ENCODE measurements at regions not wholly inside any gene's neighbourhood (a gene's known extent, or its start where the extent isn't known, plus 50 kb on each side); places are given as distances from the start of the nearest gene placed in this dataset.

GRCh38 chr2:239609607-239610310 is 208.9 kb upstream of the HDAC4 start:
- WGBS, 2 donors (ENCODE audit: low coverage in 1 of 2), result 87% methylated on average over 26 of the region's 26 CpGs; no CpG with 5 or more reads in 1 of the 2 donors
- peaks cover 5% of the 10 kb centered on the region for H3K27me3 ChIP-seq
- no peaks in the 10 kb centered on the region for H3K36me3 ChIP-seq
- H3K9me3 ChIP-seq, result no peaks in the 10 kb centered on the region
- no peak overlapping the region for H3K27ac ChIP-seq
- TF ChIP-seq POLR2A (IDR thresholded peaks at IDR 0.05) (no peak), CTCF (IDR thresholded peaks at IDR 0.05) (no peak), EP300 (IDR thresholded peaks at IDR 0.05; ENCODE audit: low read depth) (no peak), POLR2AphosphoS5 (IDR thresholded peaks at IDR 0.05) (no peak)
- no peak overlapping the region for H3K4me3 ChIP-seq
- DNase-seq, result no peak
- no peaks in the 10 kb centered on the region for H3K4me1 ChIP-seq
- intact Hi-C loops (cut with DNase I; ENCODE audit: low total_unique reads), result no loop called here
- in situ Hi-C loops (cut with MboI; ENCODE audit: low pct_ligation_motif_present in 1 of 4, low pct_unique_long_range_greater_than_20kb in 1 of 4, low sequenced_read_pairs in 3 of 4), result no loop called here

- no peak for TF ChIP-seq POLR2AphosphoS5 (IDR thresholded peaks at IDR 0.05)
- WGBS, 2 donors (ENCODE audit: low coverage in 1 of 2), result 81% methylated on average over 10 of the region's 11 CpGs; no CpG with 5 or more reads in 1 of the 2 donors
- H3K27ac ChIP-seq, result no peak overlapping the region
- no peaks in the 10 kb centered on the region for H3K36me3 ChIP-seq
- in situ Hi-C loops (cut with MboI; ENCODE audit: low pct_ligation_motif_present in 1 of 4, low pct_unique_long_range_greater_than_20kb in 1 of 4, low sequenced_read_pairs in 3 of 4), result no loop called here
- H3K4me3 ChIP-seq, result no peak overlapping the region
- no peaks in the 10 kb centered on the region for H3K9me3 ChIP-seq
- intact Hi-C loops (cut with DNase I; ENCODE audit: low total_unique reads), result no loop called here
- no peaks in the 10 kb centered on the region for H3K4me1 ChIP-seq
- H3K27me3 ChIP-seq, result peaks cover 5% of the 10 kb centered on the region
- DNase-seq, result no peak
Measured at GRCh38 chr2:239609162-239609561, 208.3 kb upstream of the HDAC4 start.

GRCh38 chr2:239608723-239609122 is 207.9 kb upstream of the HDAC4 start:
- DNase-seq, result no peak
- no peak for TF ChIP-seq POLR2AphosphoS5 (IDR thresholded peaks at IDR 0.05)
- no peak for TF ChIP-seq POLR2A (IDR thresholded peaks at IDR 0.05)
- TF ChIP-seq CTCF (IDR thresholded peaks at IDR 0.05), result no peak
- TF ChIP-seq EP300 (IDR thresholded peaks at IDR 0.05; ENCODE audit: low read depth), result no peak
- H3K27me3 ChIP-seq, result peaks cover 5% of the 10 kb centered on the region
- in situ Hi-C loops (cut with MboI; ENCODE audit: low pct_ligation_motif_present in 1 of 4, low pct_unique_long_range_greater_than_20kb in 1 of 4, low sequenced_read_pairs in 3 of 4), result no loop called here
- H3K36me3 ChIP-seq, result no peaks in the 10 kb centered on the region
- WGBS, 2 donors (ENCODE audit: low coverage in 1 of 2), result 87 to 100% methylated on average over 3 to 16 of the region's 16 CpGs
- no peaks in the 10 kb centered on the region for H3K9me3 ChIP-seq
- H3K27ac ChIP-seq, result no peak overlapping the region
- intact Hi-C loops (cut with DNase I; ENCODE audit: low total_unique reads), result no loop called here
- no peaks in the 10 kb centered on the region for H3K4me1 ChIP-seq
- no peak overlapping the region for H3K4me3 ChIP-seq

GRCh38 chr2:239608260-239608659 is 207.4 kb upstream of the HDAC4 start:
- Histone ChIP-seq H3K36me3 (no peaks in the 10 kb centered on the region), H3K4me1 (no peaks in the 10 kb centered on the region), H3K27me3 (peaks cover 5% of the 10 kb centered on the region), H3K27ac (no peak overlapping the region), H3K4me3 (no peak overlapping the region), H3K9me3 (no peaks in the 10 kb centered on the region)
- DNase-seq, result no peak
- in situ Hi-C loops (cut with MboI; ENCODE audit: low pct_ligation_motif_present in 1 of 4, low pct_unique_long_range_greater_than_20kb in 1 of 4, low sequenced_read_pairs in 3 of 4), result no loop called here
- intact Hi-C loops (cut with DNase I; ENCODE audit: low total_unique reads), result no loop called here
- 54 to 57% methylated on average over 6 of the region's 6 CpGs for WGBS, 2 donors (ENCODE audit: low coverage in 1 of 2)
- no peak for TF ChIP-seq EP300 (IDR thresholded peaks at IDR 0.05; ENCODE audit: low read depth)
- TF ChIP-seq POLR2AphosphoS5 (IDR thresholded peaks at IDR 0.05), result no peak
- TF ChIP-seq POLR2A (IDR thresholded peaks at IDR 0.05), result no peak
- TF ChIP-seq CTCF (IDR thresholded peaks at IDR 0.05), result no peak
